ENCODE measurements at regions not wholly inside any gene's neighbourhood (a gene's known extent, or its start where the extent isn't known, plus 50 kb on each side); places are given as distances from the start of the nearest gene placed in this dataset.

DNA sequence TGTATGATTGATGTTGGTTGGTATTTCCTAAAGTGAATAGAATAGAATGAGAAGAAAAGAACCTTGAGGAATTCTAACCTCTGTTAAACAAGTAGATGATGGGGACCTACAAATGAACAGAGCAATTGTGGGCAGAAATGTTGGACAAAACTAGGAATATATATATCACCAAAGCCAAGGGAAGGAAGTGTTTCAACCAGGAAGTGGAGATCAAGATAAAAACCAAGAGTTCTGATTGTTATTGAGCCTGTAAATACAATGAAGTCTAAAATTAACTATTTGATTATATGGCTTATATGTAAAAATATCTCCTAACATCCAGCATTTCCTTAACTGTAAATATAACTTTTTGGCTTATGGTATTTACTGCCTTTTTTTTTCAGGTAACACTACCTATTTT is 730.0 kb downstream of the SOCS6 start:
- TF ChIP-seq CTCF (IDR thresholded peaks at IDR 0.05) = no peak
- H3K4me1 ChIP-seq = no peaks in the 10 kb centered on the region
- H3K9me3 ChIP-seq = peaks cover 0 to 5% of the 10 kb centered on the region in 2 donors
- H3K27ac ChIP-seq = no peak overlapping the region
- intact Hi-C loops (cut with DNase I) = no loop called here
- ATAC-seq (no peak), DNase-seq (no peak)
- no peak overlapping the region for H3K4me3 ChIP-seq
- H3K27me3 ChIP-seq = no peaks in the 10 kb centered on the region
- no peaks in the 10 kb centered on the region for H3K36me3 ChIP-seq

DNA sequence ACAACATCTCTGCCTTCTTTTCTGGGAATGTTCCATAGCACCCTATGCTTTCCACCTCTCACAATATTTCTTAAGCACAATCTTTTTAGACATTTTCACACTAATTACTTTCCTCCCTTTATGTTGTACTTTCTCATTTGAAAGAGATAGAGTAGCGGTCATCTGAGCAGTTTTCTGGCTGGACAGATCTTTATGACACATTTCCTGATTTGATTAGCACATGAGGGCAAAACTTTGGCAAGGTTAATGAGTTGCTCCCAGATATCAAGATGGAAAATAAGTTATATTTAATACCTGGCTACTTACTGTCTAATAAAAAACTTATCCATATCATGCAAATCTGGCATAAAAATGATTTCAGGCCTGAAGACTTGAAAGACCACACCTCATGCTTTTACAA is 723.9 kb downstream of the SOCS6 start:
- no peaks in the 10 kb centered on the region for H3K9me3 ChIP-seq
- no peak overlapping the region for H3K27ac ChIP-seq
- H3K4me3 ChIP-seq = no peak overlapping the region
- no peak for TF ChIP-seq CTCF (IDR thresholded peaks at IDR 0.05)
- no peaks in the 10 kb centered on the region for H3K36me3 ChIP-seq
- ATAC-seq (no peak), DNase-seq (no peak)
- intact Hi-C loops (cut with DNase I) = no loop called here
- no peaks in the 10 kb centered on the region for H3K4me1 ChIP-seq
- no peaks in the 10 kb centered on the region for H3K27me3 ChIP-seq

- DNase-seq (no peak), ATAC-seq (no peak)
- Histone ChIP-seq H3K4me1 (no peaks in the 10 kb centered on the region), H3K27ac (no peak overlapping the region), H3K4me3 (no peak overlapping the region), H3K27me3 (no peaks in the 10 kb centered on the region), H3K36me3 (no peaks in the 10 kb centered on the region), H3K9me3 (no peaks in the 10 kb centered on the region)
- no peak for TF ChIP-seq CTCF (IDR thresholded peaks at IDR 0.05)
- intact Hi-C loops (cut with DNase I) = no loop called here
Observed at GRCh38 chr18:71011389-71011788, 722.5 kb downstream of the SOCS6 start.

GRCh38 chr18:71008257-71008656 is 719.4 kb downstream of the SOCS6 start:
- no peak for DNase-seq
- TF ChIP-seq CTCF (IDR thresholded peaks at IDR 0.05) = no peak
- H3K9me3 ChIP-seq = no peaks in the 10 kb centered on the region
- no peak for ATAC-seq
- intact Hi-C loops (cut with DNase I) = no loop called here
- H3K4me1 ChIP-seq = no peaks in the 10 kb centered on the region
- H3K4me3 ChIP-seq = no peak overlapping the region
- no peak overlapping the region for H3K27ac ChIP-seq
- no peaks in the 10 kb centered on the region for H3K36me3 ChIP-seq
- no peaks in the 10 kb centered on the region for H3K27me3 ChIP-seq

GRCh38 chr18:71001597-71001996 is 712.8 kb downstream of the SOCS6 start:
- H3K4me1 ChIP-seq = no peaks in the 10 kb centered on the region
- H3K4me3 ChIP-seq = no peak overlapping the region
- no peaks in the 10 kb centered on the region for H3K36me3 ChIP-seq
- intact Hi-C loops (cut with DNase I) = no loop called here
- no peak for TF ChIP-seq CTCF (IDR thresholded peaks at IDR 0.05)
- H3K9me3 ChIP-seq = no peaks in the 10 kb centered on the region
- DNase-seq (no peak), ATAC-seq (no peak)
- no peak overlapping the region for H3K27ac ChIP-seq
- H3K27me3 ChIP-seq = no peaks in the 10 kb centered on the region

Data from left lung (tissue), 4 donors.